NB4 (cell line): ENCODE measurements at regions not wholly inside any gene's neighbourhood (a gene's known extent, or its start where the extent isn't known, plus 50 kb on each side); places are given as distances from the start of the nearest gene placed in this dataset.

ENCODE experiments used
- DNase-seq: peaks from one replicate; pipeline ENCODE4 v3.0.0; 2010; ENCODE audit warnings: low read depth
- H3K4me3 ChIP-seq: one replicate; pipeline ENCODE4 v1.5.1; 2011; ENCODE audit warnings: mild to moderate bottlenecking, low read depth, low read length, moderate library complexity
- CTCF ChIP-seq: IDR thresholded peaks from one replicate; pipeline ENCODE4 v1.5.1; 2012; ENCODE audit warnings: low read depth, low read length
- MAX ChIP-seq: IDR thresholded peaks from 2 replicates; pipeline ENCODE4 v1.6.1; 2011; ENCODE audit warnings: low read depth, low read length
- MYC ChIP-seq: IDR thresholded peaks from 2 replicates; pipeline ENCODE4 v1.6.1; 2011; ENCODE audit warnings: low read depth, low read length
- POLR2A ChIP-seq: IDR thresholded peaks from 2 replicates; pipeline ENCODE4 v1.6.1; 2011; ENCODE audit warnings: mild to moderate bottlenecking; ENCODE audit not compliant: insufficient read length; ENCODE audit errors: extremely low read depth

- H3K4me3 ChIP-seq = no peak overlapping the region
- TF ChIP-seq MAX (no peak), POLR2A (no peak), MYC (no peak), CTCF (no peak)
- no peak for DNase-seq
Observed at GRCh38 chr2:161480123-161480522, 64.0 kb downstream of the TBR1 start.

- DNase-seq = no peak
- no peak overlapping the region for H3K4me3 ChIP-seq
- no peak for TF ChIP-seq MYC
- no peak for TF ChIP-seq MAX
- no peak for TF ChIP-seq CTCF
- no peak for TF ChIP-seq POLR2A
Observed at GRCh38 chr2:161481619-161482018, 65.5 kb downstream of the TBR1 start.

- TF ChIP-seq POLR2A = no peak
- TF ChIP-seq MAX = no peak
- no peak for TF ChIP-seq CTCF
- TF ChIP-seq MYC = no peak
- DNase-seq = no peak
Observed at GRCh38 chr2:161484061-161484460, 68.0 kb downstream of the TBR1 start.

GRCh38 chr2:161486111-161486510 lies 70.0 kb downstream of the TBR1 start:
- DNase-seq = no peak
- no peak overlapping the region for H3K4me3 ChIP-seq
- no peak for TF ChIP-seq POLR2A
- no peak for TF ChIP-seq MAX
- TF ChIP-seq MYC = no peak
- no peak for TF ChIP-seq CTCF

More at GRCh38 chr2:161484061-161484460, 68.0 kb downstream of the TBR1 start:
- no peak overlapping the region for H3K4me3 ChIP-seq

GRCh38 chr2:161488131-161488699 lies 72.1 kb downstream of the TBR1 start:
- TF ChIP-seq MAX (no peak), MYC (no peak), POLR2A (no peak), CTCF (no peak)
- no peak for DNase-seq
- H3K4me3 ChIP-seq = no peak overlapping the region
